ENCODE measurements at regions not wholly inside any gene's neighbourhood (a gene's known extent, or its start where the extent isn't known, plus 50 kb on each side); places are given as distances from the start of the nearest gene placed in this dataset.

DNA sequence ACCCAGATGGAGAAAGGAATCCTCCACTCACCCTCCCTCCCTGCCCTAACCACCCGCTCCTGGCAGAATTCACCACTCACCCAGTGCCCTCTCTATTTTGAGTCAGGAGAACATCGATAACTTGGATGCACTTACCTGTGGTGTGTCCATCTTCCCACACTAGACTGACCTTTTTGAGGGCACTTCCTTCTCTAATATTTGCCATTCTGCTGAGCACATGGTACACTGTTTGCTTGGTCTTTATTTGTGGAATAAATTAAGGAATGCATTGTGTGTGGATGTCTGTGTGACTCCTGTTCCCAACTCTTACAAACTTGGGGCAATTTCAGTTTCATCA, 133.7 kb downstream of the ACKR3 start:
- Histone ChIP-seq H3K4me3 (no peak overlapping the region), H3K4me1 (ENCODE audit: low read depth) (no peaks in the 10 kb centered on the region), H3K36me3 (ENCODE audit: low read depth) (no peaks in the 10 kb centered on the region), H3K9me3 (no peaks in the 10 kb centered on the region)
- intact Hi-C loops (cut with DNase I, micrococcal nuclease), result no loop called here
- TF ChIP-seq, protein P1, sequence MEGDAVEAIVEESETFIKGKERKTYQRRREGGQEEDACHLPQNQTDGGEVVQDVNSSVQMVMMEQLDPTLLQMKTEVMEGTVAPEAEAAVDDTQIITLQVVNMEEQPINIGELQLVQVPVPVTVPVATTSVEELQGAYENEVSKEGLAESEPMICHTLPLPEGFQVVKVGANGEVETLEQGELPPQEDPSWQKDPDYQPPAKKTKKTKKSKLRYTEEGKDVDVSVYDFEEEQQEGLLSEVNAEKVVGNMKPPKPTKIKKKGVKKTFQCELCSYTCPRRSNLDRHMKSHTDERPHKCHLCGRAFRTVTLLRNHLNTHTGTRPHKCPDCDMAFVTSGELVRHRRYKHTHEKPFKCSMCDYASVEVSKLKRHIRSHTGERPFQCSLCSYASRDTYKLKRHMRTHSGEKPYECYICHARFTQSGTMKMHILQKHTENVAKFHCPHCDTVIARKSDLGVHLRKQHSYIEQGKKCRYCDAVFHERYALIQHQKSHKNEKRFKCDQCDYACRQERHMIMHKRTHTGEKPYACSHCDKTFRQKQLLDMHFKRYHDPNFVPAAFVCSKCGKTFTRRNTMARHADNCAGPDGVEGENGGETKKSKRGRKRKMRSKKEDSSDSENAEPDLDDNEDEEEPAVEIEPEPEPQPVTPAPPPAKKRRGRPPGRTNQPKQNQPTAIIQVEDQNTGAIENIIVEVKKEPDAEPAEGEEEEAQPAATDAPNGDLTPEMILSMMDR (IDR thresholded peaks at IDR 0.05), result no peak
- no peak for DNase-seq
- ATAC-seq, result no peak

DNA sequence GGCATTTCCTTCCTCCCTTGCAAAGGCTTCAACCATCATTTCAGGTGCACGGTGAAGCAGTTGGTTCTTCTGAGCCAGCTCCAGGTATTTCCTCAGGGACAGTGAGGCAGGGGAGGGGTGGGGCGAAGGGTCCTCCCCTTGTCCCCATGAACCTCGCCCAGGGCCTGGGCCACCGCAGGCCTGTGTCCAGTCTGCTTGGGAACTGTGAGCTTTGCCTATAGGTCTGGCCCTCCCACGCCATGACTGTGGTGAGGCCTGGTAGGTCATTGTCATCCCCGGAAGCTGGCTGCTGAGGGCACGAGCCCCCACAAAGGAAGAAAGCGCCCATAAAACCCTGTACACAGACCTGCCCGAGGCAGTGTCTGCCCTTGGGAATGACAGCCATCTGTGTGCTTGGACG, 134.3 kb downstream of the ACKR3 start:
- no peak for ATAC-seq
- Histone ChIP-seq H3K4me3 (no peak overlapping the region), H3K9me3 (no peaks in the 10 kb centered on the region), H3K36me3 (ENCODE audit: low read depth) (no peaks in the 10 kb centered on the region), H3K4me1 (ENCODE audit: low read depth) (no peaks in the 10 kb centered on the region)
- no peak for DNase-seq
- TF ChIP-seq, protein P1 (IDR thresholded peaks at IDR 0.05), result no peak
- intact Hi-C loops (cut with DNase I, micrococcal nuclease), result no loop called here

DNA sequence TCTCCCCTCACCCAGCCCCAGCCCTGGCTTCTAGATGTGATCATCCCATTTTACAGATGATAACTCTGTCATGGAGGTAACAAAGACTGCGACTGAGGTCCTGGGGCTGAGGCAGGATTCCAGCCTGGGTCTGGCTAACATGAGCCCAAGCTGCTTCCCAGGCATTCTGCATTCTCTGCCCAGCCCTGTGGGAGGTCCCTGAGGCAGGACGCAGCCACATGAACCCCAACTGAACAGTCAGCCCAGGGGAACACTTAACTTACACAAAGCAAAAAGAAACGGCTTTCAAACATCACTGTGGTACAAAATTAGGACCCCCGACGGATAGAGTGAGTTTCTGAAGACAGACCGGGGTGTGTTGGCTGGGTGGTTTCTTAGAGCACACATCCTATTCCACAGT, 135.3 kb downstream of the ACKR3 start:
- intact Hi-C loops (cut with DNase I, micrococcal nuclease), result no loop called here
- Histone ChIP-seq H3K4me3 (no peak overlapping the region), H3K4me1 (ENCODE audit: low read depth) (no peaks in the 10 kb centered on the region), H3K36me3 (ENCODE audit: low read depth) (no peaks in the 10 kb centered on the region), H3K9me3 (no peaks in the 10 kb centered on the region)
- TF ChIP-seq, protein P1 (IDR thresholded peaks at IDR 0.05), result no peak
- DNase-seq, result no peak
- no peak for ATAC-seq

DNA sequence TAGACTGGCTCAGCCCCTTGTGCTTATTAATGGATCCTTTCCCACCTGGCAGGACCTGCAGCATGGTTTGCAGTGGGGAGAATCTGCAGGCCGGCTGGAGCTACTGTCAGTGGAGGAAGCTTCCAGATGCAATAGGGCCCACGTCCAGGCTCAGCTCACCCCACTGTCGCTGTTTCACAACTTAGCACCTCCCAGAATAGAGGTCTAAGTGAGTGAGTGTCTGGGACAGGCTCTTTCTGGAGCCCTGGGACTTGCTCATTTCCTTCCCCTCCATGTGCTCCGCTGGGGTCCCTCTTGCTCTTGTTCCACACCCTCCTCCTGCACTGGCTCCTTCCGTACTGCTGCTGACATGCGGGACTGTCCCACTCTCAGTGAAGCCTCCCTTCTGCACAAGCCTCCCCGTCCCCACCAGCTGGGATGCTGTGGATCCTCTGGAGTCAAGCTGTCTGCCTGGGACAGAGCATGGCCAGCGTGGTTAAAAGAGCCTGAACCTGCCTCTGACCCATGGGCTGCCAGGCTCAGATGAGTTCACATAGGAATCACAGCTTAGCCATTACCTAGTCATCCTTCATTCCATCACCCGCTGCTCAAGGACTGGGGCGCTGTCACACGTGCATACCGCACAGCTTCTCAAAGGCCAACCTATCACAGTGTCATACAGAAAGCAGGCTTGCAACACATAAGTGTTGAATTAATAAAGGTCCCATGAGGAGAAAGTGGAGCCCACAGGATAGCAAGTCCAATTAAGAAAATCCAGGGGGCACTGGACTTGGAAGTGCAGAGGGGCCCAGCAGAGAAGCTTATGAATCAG, 135.9 kb downstream of the ACKR3 start:
- Histone ChIP-seq H3K36me3 (ENCODE audit: low read depth) (no peaks in the 10 kb centered on the region), H3K4me1 (ENCODE audit: low read depth) (no peaks in the 10 kb centered on the region), H3K4me3 (no peak overlapping the region), H3K9me3 (no peaks in the 10 kb centered on the region)
- intact Hi-C loops (cut with DNase I, micrococcal nuclease), result no loop called here
- ATAC-seq (no peak), DNase-seq (no peak)
- TF ChIP-seq, protein P1 (IDR thresholded peaks at IDR 0.05), result no peak

DNA sequence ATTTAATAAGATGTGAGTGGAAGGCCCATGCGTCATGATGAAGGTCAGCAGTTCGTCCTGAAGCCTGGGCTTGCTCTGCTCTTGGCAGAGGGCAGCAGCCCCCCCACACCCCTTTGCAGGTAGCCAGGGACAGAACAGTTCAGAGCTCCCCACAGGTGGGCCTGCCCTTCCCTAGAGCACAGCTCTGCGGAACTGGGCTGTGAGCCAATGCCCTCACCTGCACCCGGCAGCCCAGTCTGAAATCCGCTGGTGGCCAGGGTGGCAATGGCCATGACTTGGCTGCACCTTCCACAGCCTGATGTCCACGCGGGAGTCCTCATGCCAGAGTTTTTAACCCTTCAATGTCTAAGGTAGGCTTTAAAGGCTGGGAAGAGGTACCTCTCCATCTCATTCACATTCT, 136.7 kb downstream of the ACKR3 start:
- DNase-seq, result no peak
- no peaks in the 10 kb centered on the region for H3K4me1 ChIP-seq (ENCODE audit: low read depth)
- no peak overlapping the region for H3K4me3 ChIP-seq
- TF ChIP-seq, protein P1 (IDR thresholded peaks at IDR 0.05), result no peak
- H3K36me3 ChIP-seq (ENCODE audit: low read depth), result no peaks in the 10 kb centered on the region
- intact Hi-C loops (cut with DNase I, micrococcal nuclease), result no loop called here
- ATAC-seq, result no peak
- H3K9me3 ChIP-seq, result no peaks in the 10 kb centered on the region

DNA sequence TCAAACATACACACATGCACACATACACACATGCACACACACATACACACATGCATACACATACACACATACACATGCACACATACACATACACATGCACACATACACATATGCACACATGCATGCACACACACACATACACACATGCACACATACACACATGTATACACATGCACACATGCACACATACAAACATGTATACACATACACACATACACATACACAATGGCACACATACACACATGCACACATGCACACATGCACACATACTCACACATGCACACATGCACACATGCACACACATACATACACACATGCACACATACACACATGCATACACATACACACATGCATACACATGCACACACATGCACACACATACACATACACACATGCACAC, 137.2 kb downstream of the ACKR3 start:
- intact Hi-C loops (cut with DNase I, micrococcal nuclease), result no loop called here
- TF ChIP-seq, protein P1 (IDR thresholded peaks at IDR 0.05), result no peak
- no peak for ATAC-seq
- Histone ChIP-seq H3K4me1 (ENCODE audit: low read depth) (no peaks in the 10 kb centered on the region), H3K4me3 (no peak overlapping the region), H3K36me3 (ENCODE audit: low read depth) (no peaks in the 10 kb centered on the region), H3K9me3 (no peaks in the 10 kb centered on the region)
- no peak for DNase-seq

Data from mucosa of descending colon (tissue), 3 donors.